ENCODE measurements at regions not wholly inside any gene's neighbourhood (a gene's known extent, or its start where the extent isn't known, plus 50 kb on each side); places are given as distances from the start of the nearest gene placed in this dataset.

DNA sequence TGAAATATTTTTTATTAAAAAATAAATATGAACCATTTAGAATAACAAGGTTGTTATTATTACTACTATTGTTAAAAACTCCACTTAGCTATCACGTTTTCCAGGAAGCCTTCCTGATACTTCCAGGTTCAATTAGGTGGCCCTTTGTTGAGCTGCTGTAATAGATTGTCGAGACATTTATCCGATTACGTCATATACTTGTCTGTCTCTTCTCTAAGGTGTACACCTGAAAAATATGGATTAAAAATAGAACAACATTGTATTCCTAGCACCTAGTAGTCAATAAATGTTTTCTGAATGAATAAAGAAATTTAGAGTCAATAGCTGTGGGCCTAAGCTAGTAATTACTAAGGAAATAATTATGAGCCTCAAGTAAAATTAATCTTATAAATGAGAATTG, 359.6 kb downstream of the RNF144B start (continued):
- TF ChIP-seq, protein P1, sequence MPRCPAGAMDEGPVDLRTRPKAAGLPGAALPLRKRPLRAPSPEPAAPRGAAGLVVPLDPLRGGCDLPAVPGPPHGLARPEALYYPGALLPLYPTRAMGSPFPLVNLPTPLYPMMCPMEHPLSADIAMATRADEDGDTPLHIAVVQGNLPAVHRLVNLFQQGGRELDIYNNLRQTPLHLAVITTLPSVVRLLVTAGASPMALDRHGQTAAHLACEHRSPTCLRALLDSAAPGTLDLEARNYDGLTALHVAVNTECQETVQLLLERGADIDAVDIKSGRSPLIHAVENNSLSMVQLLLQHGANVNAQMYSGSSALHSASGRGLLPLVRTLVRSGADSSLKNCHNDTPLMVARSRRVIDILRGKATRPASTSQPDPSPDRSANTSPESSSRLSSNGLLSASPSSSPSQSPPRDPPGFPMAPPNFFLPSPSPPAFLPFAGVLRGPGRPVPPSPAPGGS (IDR thresholded peaks at IDR 0.05; ENCODE audit: borderline replicate concordance, insufficient read depth, low read depth, low read length, poor library complexity, severe bottlenecking), result no peak
- TF ChIP-seq MYC (IDR thresholded peaks at IDR 0.05; ENCODE audit: insufficient read depth, insufficient read length, insufficient replicate concordance, low read length, severe bottlenecking), result no peak
- no peak for TF ChIP-seq TCF7 (IDR thresholded peaks at IDR 0.05; ENCODE audit: borderline replicate concordance)
- no peak for TF ChIP-seq CHD4 (IDR thresholded peaks at IDR 0.05)
- TF ChIP-seq, protein P2, sequence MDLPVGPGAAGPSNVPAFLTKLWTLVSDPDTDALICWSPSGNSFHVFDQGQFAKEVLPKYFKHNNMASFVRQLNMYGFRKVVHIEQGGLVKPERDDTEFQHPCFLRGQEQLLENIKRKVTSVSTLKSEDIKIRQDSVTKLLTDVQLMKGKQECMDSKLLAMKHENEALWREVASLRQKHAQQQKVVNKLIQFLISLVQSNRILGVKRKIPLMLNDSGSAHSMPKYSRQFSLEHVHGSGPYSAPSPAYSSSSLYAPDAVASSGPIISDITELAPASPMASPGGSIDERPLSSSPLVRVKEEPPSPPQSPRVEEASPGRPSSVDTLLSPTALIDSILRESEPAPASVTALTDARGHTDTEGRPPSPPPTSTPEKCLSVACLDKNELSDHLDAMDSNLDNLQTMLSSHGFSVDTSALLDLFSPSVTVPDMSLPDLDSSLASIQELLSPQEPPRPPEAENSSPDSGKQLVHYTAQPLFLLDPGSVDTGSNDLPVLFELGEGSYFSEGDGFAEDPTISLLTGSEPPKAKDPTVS (IDR thresholded peaks at IDR 0.05; ENCODE audit: low read depth, low read length), result no peak

DNA sequence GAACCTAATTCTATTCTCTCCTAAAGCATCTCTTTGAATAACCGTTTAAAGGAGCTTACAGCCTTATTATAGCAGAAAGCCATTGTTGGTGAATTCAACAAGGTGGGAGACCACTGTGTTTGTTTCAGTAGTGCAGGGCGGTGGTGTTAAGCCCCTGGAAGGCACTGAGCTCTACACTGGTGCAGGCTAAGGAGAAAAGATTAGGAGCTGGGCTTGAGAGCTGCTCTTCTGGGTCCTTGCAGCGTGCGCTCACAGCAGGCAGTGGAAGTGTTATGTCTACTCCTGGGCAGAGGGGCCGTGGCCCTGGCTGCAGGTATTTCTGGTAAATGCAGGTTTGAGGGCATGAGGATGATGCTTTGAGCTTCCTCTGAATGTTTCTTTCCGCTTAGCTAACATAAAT, 361.2 kb downstream of the RNF144B start:
- ChIA-PET CTCF (interaction anchor here (0.6 to 1.5 kb wide), 3 partner anchors 23 to 1308 kb away, joined by 3 to 4 read pairs (median 3); no protein-coding TSS in a partner anchor), SMC1A (ENCODE audit: uncharacterized antibody, unreplicated experiment) (interaction anchor here (0.6 to 1.9 kb wide), 4 partner anchors 18 to 220 kb away, joined by 3 to 5 read pairs (median 4); no protein-coding TSS in a partner anchor), POLR2A (no interaction called here), RAD21 (ENCODE audit: unreplicated experiment) (interaction anchor here (1.2 kb wide), 1 partner anchor 1309 kb away, joined by 3 read pairs; no protein-coding TSS in a partner anchor)
- 33% methylated on average over 6 of the region's 6 CpGs for WGBS (ENCODE audit: insufficient coverage, insufficient replicate concordance, low lambda C conversion rate, missing lambda C conversion rate)
- no peak overlapping the region for H2AFZ ChIP-seq (ENCODE audit: control insufficient read depth, low read depth, low read length)
- in situ Hi-C loops (cut with MboI), result no loop called here
- no peaks in the 10 kb centered on the region for H3K4me1 ChIP-seq (ENCODE audit: control insufficient read depth, insufficient read depth, low read length)
- DNase-seq (ENCODE audit: low read depth, low spot score) (no peak), ATAC-seq (no peak), FAIRE-seq (no peak)
- H3K9me3 ChIP-seq (replicated peaks; ENCODE audit: control insufficient read depth, insufficient read depth, low read length), result no peaks in the 10 kb centered on the region
- no peak overlapping the region for H3K9ac ChIP-seq (ENCODE audit: control insufficient read depth, insufficient read depth, low read length)
- H3K4me3 ChIP-seq, result no peak overlapping the region
- no peak overlapping the region for H3K4me2 ChIP-seq (ENCODE audit: control insufficient read depth, insufficient read depth)
- H4K20me1 ChIP-seq (ENCODE audit: control insufficient read depth, insufficient read depth), result no peaks in the 10 kb centered on the region
- no peaks in the 10 kb centered on the region for H3K36me3 ChIP-seq (ENCODE audit: control insufficient read depth in 2 of 2, insufficient read depth in 2 of 2, low read length in 1 of 2)
- intact Hi-C loops (cut with micrococcal nuclease; ENCODE audit: unreplicated experiment), result loop anchor here (5.0 kb wide), 1 partner anchor 1309 kb away; no protein-coding TSS in a partner anchor
- H3K27me3 ChIP-seq (replicated peaks in 1 of 2; ENCODE audit: control insufficient read depth in 2 of 2, insufficient read depth in 2 of 2, low read length in 1 of 2), result no peaks in the 10 kb centered on the region; a peak in 1 of 4 replicates
- no peak overlapping the region for H3K27ac ChIP-seq (ENCODE audit: control insufficient read depth, insufficient read depth)
- BruUV-seq (replicated peaks), result no TSS peak
- H3K79me2 ChIP-seq (ENCODE audit: control insufficient read depth, insufficient read depth, low read length), result no peaks in the 10 kb centered on the region
- TF ChIP-seq STAT1 (conservative IDR thresholded peaks at IDR 0.05), result no peak
- no peak for TF ChIP-seq CBX3 (IDR thresholded peaks at IDR 0.05; ENCODE audit: borderline replicate concordance, low read depth)
- TF ChIP-seq, protein P3, sequence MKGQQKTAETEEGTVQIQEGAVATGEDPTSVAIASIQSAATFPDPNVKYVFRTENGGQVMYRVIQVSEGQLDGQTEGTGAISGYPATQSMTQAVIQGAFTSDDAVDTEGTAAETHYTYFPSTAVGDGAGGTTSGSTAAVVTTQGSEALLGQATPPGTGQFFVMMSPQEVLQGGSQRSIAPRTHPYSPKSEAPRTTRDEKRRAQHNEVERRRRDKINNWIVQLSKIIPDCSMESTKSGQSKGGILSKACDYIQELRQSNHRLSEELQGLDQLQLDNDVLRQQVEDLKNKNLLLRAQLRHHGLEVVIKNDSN (IDR thresholded peaks at IDR 0.05; ENCODE audit: borderline replicate concordance, extremely low read length, insufficient read depth, low read depth, low read length), result no peak
- TF ChIP-seq, protein P4, sequence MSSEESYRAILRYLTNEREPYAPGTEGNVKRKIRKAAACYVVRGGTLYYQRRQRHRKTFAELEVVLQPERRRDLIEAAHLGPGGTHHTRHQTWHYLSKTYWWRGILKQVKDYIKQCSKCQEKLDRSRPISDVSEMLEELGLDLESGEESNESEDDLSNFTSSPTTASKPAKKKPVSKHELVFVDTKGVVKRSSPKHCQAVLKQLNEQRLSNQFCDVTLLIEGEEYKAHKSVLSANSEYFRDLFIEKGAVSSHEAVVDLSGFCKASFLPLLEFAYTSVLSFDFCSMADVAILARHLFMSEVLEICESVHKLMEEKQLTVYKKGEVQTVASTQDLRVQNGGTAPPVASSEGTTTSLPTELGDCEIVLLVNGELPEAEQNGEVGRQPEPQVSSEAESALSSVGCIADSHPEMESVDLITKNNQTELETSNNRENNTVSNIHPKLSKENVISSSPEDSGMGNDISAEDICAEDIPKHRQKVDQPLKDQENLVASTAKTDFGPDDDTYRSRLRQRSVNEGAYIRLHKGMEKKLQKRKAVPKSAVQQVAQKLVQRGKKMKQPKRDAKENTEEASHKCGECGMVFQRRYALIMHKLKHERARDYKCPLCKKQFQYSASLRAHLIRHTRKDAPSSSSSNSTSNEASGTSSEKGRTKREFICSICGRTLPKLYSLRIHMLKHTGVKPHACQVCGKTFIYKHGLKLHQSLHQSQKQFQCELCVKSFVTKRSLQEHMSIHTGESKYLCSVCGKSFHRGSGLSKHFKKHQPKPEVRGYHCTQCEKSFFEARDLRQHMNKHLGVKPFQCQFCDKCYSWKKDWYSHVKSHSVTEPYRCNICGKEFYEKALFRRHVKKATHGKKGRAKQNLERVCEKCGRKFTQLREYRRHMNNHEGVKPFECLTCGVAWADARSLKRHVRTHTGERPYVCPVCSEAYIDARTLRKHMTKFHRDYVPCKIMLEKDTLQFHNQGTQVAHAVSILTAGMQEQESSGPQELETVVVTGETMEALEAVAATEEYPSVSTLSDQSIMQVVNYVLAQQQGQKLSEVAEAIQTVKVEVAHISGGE (CRISPR knock-in tag; IDR thresholded peaks at IDR 0.05), result no peak
- TF ChIP-seq TAF1 (IDR thresholded peaks at IDR 0.05; ENCODE audit: borderline replicate concordance, low read depth, low read length), result no peak
- TF ChIP-seq KDM1A (IDR thresholded peaks at IDR 0.05; ENCODE audit: borderline replicate concordance), result no peak
- TF ChIP-seq, protein P5, sequence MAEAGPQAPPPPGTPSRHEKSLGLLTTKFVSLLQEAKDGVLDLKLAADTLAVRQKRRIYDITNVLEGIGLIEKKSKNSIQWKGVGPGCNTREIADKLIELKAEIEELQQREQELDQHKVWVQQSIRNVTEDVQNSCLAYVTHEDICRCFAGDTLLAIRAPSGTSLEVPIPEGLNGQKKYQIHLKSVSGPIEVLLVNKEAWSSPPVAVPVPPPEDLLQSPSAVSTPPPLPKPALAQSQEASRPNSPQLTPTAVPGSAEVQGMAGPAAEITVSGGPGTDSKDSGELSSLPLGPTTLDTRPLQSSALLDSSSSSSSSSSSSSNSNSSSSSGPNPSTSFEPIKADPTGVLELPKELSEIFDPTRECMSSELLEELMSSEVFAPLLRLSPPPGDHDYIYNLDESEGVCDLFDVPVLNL (IDR thresholded peaks at IDR 0.05; ENCODE audit: low read depth, low read length), result no peak
- TF ChIP-seq POLR2AphosphoS5 (IDR thresholded peaks at IDR 0.05; ENCODE audit: low read length), result no peak
- TF ChIP-seq SRF (IDR thresholded peaks at IDR 0.05; ENCODE audit: low read depth in 2 of 2, low read length in 2 of 2), result no peak

All from GM12878 (cell line).